ENCODE measurements at regions not wholly inside any gene's neighbourhood (a gene's known extent, or its start where the extent isn't known, plus 50 kb on each side); places are given as distances from the start of the nearest gene placed in this dataset.
"Not testable (repeated sequence)": the region's sequence is repeated elsewhere in the genome, so short reads cannot be mapped to it uniquely, and the experiment has no call there.

GRCh38 chr14:53381895-53382294, 228.8 kb upstream of the DDHD1 start:
- no peak for DNase-seq

GRCh38 chr14:53380867-53381225, 227.7 kb upstream of the DDHD1 start:
- no peak for DNase-seq

- no peak for DNase-seq
Observed at GRCh38 chr14:53380052-53380866, 227.1 kb upstream of the DDHD1 start.

GRCh38 chr14:53378142-53378541, 225.0 kb upstream of the DDHD1 start:
- DNase-seq, result no peak

- no peak for DNase-seq
Observed at GRCh38 chr14:53376064-53376463, 222.9 kb upstream of the DDHD1 start.

- no peak for DNase-seq
Observed at GRCh38 chr14:53375599-53375998, 222.5 kb upstream of the DDHD1 start.

- peak; percentile 23 for DNase-seq
Observed at GRCh38 chr14:53368711-53369201, 215.6 kb upstream of the DDHD1 start.

- no peak for DNase-seq
Observed at GRCh38 chr14:53368066-53368465, 214.9 kb upstream of the DDHD1 start.

- peak; percentile 82 for DNase-seq
Observed at GRCh38 chr14:53367644-53368026, 214.5 kb upstream of the DDHD1 start.

GRCh38 chr14:53365486-53366130, 212.5 kb upstream of the DDHD1 start:
- DNase-seq, result no peak

- not testable (repeated sequence) for DNase-seq
Observed at GRCh38 chr14:53362916-53363315, 209.8 kb upstream of the DDHD1 start.

- no peak for DNase-seq
Observed at GRCh38 chr14:53360829-53361228, 207.7 kb upstream of the DDHD1 start.

- DNase-seq, result no peak
Observed at GRCh38 chr14:53358166-53358565, 205.0 kb upstream of the DDHD1 start.

GRCh38 chr14:53356361-53357150, 203.4 kb upstream of the DDHD1 start:
- no peak for DNase-seq

GRCh38 chr14:53355581-53356112, 202.5 kb upstream of the DDHD1 start:
- peak; percentile 70 for DNase-seq

GRCh38 chr14:53354336-53354735, 201.2 kb upstream of the DDHD1 start:
- peak; percentile 45 for DNase-seq

- DNase-seq, result no peak
Observed at GRCh38 chr14:53350866-53351265, 197.7 kb upstream of the DDHD1 start.

- no peak for DNase-seq
Observed at GRCh38 chr14:53350429-53350828, 197.3 kb upstream of the DDHD1 start.

GRCh38 chr14:53346988-53347387, 193.9 kb upstream of the DDHD1 start:
- DNase-seq, result no peak

GRCh38 chr14:53341324-53341723, 188.2 kb upstream of the DDHD1 start:
- DNase-seq, result no peak

- no peak for DNase-seq
Observed at GRCh38 chr14:53338192-53338591, 185.1 kb upstream of the DDHD1 start.

- no peak for DNase-seq
Observed at GRCh38 chr14:53336729-53337128, 183.6 kb upstream of the DDHD1 start.

GRCh38 chr14:53333809-53334208, 180.7 kb upstream of the DDHD1 start:
- DNase-seq, result no peak

All from eye (tissue), 1 donor.